SK-N-SH (cell line): ENCODE measurements at regions not wholly inside any gene's neighbourhood (a gene's known extent, or its start where the extent isn't known, plus 50 kb on each side); places are given as distances from the start of the nearest gene placed in this dataset.

Source experiments
- CTCF ChIA-PET: fragments of 300-600, 350-600 bp; formaldehyde crosslinking; extraction: SDS; loops from one replicate; lab custom pipeline; 2021; lab: Yijun Ruan, JAX
- POLR2A ChIA-PET: fragments of 350-600 bp; sonication (Branson Sonifier 250); formaldehyde crosslinking; extraction: SDS; loops from one replicate; lab custom pipeline; 2020; ENCODE audit warnings: antibody characterized with exemption, inconsistent platforms; lab: Yijun Ruan, JAX
- DNase-seq: peaks from one replicate; pipeline ENCODE4 v3.0.0; 2012
- H2AFZ ChIP-seq: fragments of 200-600 bp; sonication (generic); 2 replicates; pipeline ENCODE4 v1.8.1; 2016; ENCODE audit warnings: antibody characterized with exemption, mild to moderate bottlenecking, low read depth
- H3F3A ChIP-seq: fragments of 200-600 bp; sonication (generic); replicated peaks from 2 replicates; pipeline ENCODE3; 2016; ENCODE audit warnings: antibody characterized with exemption, mild to moderate bottlenecking; ENCODE audit not compliant: insufficient read depth
- H3K27ac ChIP-seq, 2 experiments: fragments of 200-500 bp in 1 of 2; fragments of 200-600 bp in 1 of 2; sonication (Bioruptor generic) in 1 of 2; sonication (generic), shearing (Covaris generic) in 1 of 2; 2 replicates each; pipeline versions ENCODE4 v1.5.1 to v1.6.1; 2014 to 2016; ENCODE audit warnings: low read depth in 2 of 2, inconsistent platforms in 1 of 2, low read length in 1 of 2, mild to moderate bottlenecking in 1 of 2, mixed read lengths in 1 of 2
- H3K27me3 ChIP-seq: fragments of 200-600 bp; sonication (generic), shearing (Covaris generic); 2 replicates; pipeline ENCODE4 v1.6.1; 2016; ENCODE audit warnings: mixed run types; ENCODE audit not compliant: insufficient read depth
- H3K36me3 ChIP-seq, 2 experiments: fragments of 200-500 bp in 1 of 2; fragments of 200-600 bp in 1 of 2; sonication (Bioruptor generic) in 1 of 2; sonication (generic) in 1 of 2; replicated peaks in 1 of 2; 2 replicates each; pipeline versions ENCODE3 to v1.5.1; 2014 to 2016; ENCODE audit warnings: low read length in 1 of 2, mild to moderate bottlenecking in 1 of 2; ENCODE audit not compliant: insufficient read depth in 2 of 2, control insufficient read depth in 1 of 2
- H3K4me1 ChIP-seq, 2 experiments: fragments of 200-500 bp in 1 of 2; fragments of 200-600 bp in 1 of 2; sonication (Bioruptor generic) in 1 of 2; sonication (generic), shearing (Covaris generic) in 1 of 2; 2 replicates each; pipeline versions ENCODE4 v1.5.1 to v1.6.1; 2014 to 2016; ENCODE audit warnings: low read depth in 1 of 2, low read length in 1 of 2, mixed run types in 1 of 2; ENCODE audit not compliant: insufficient read depth in 2 of 2, control insufficient read depth in 1 of 2
- H3K4me2 ChIP-seq: fragments of 200-600 bp; sonication (generic), shearing (Covaris generic); 2 replicates; pipeline ENCODE4 v1.6.1; 2017; ENCODE audit warnings: mixed run types
- H3K4me3 ChIP-seq, 2 experiments: fragments of 200-500 bp in 1 of 2; fragments of 200-600 bp in 1 of 2; sonication (Bioruptor generic) in 1 of 2; sonication (generic), shearing (Covaris generic) in 1 of 2; 2 replicates each; pipeline versions ENCODE4 v1.5.1 to v1.8.1; 2014 to 2016; ENCODE audit warnings: low read depth in 2 of 2, inconsistent platforms in 1 of 2, low read length in 1 of 2, mild to moderate bottlenecking in 1 of 2, mixed read lengths in 1 of 2, moderate library complexity in 1 of 2
- H3K79me2 ChIP-seq: fragments of 200-600 bp; sonication (generic); 2 replicates; pipeline ENCODE4 v1.8.1; 2017; ENCODE audit warnings: mild to moderate bottlenecking; ENCODE audit not compliant: insufficient read depth
- H3K9ac ChIP-seq: fragments of 200-600 bp; sonication (generic); 2 replicates; pipeline ENCODE4 v1.6.1; 2017; ENCODE audit warnings: mixed run types
- H3K9me2 ChIP-seq: fragments of 200-600 bp; sonication (generic); 2 replicates; pipeline ENCODE4 v1.6.1; 2017; ENCODE audit warnings: mixed run types
- H3K9me3 ChIP-seq: fragments of 200-600 bp; sonication (generic); 2 replicates; pipeline ENCODE4 v1.6.1; 2017; ENCODE audit warnings: mixed run types, mild to moderate bottlenecking, moderate library complexity
- H4K20me1 ChIP-seq: fragments of 200-600 bp; sonication (generic); 2 replicates; pipeline ENCODE4 v1.6.1; 2017; ENCODE audit warnings: mild to moderate bottlenecking, mixed run types; ENCODE audit not compliant: insufficient read depth
- CHD2 ChIP-seq: fragments of 150-350 bp; IDR thresholded peaks from 2 replicates; pipeline ENCODE4 v1.6.1; 2018; ENCODE audit warnings: low read length; ENCODE audit not compliant: partially characterized antibody
- CTCF ChIP-seq: fragments of 200-600 bp; sonication (generic); IDR thresholded peaks from 2 replicates; pipeline ENCODE4 v1.6.1; 2017; ENCODE audit warnings: antibody characterized with exemption, mild to moderate bottlenecking, moderate library complexity
- ELF1 ChIP-seq: IDR thresholded peaks from 2 replicates; pipeline ENCODE4 v1.4.0; 2012
- EP300 ChIP-seq, 2 experiments: IDR thresholded peaks; 2 replicates each; pipeline versions ENCODE4 v1.4.0 to v1.6.1; 2012; ENCODE audit warnings: borderline replicate concordance in 1 of 2, low read depth in 1 of 2, low read length in 1 of 2
- FOSL2 ChIP-seq: IDR thresholded peaks from 2 replicates; pipeline ENCODE4 v1.4.0; 2012; ENCODE audit warnings: low read depth, mild to moderate bottlenecking, moderate library complexity, borderline replicate concordance
- FOXM1 ChIP-seq: IDR thresholded peaks from 2 replicates; pipeline ENCODE4 v1.4.0; 2012; ENCODE audit warnings: low read depth, mild to moderate bottlenecking
- GABPA ChIP-seq: IDR thresholded peaks from 2 replicates; pipeline ENCODE4 v1.4.0; 2012; ENCODE audit warnings: low read depth, mild to moderate bottlenecking
- MAX ChIP-seq: IDR thresholded peaks from 2 replicates; pipeline ENCODE4 v1.4.0; 2012; ENCODE audit warnings: low read depth
- MEF2A ChIP-seq: IDR thresholded peaks from 2 replicates; pipeline ENCODE4 v1.4.0; 2012; ENCODE audit warnings: low read depth, borderline replicate concordance
- NRF1 ChIP-seq: IDR thresholded peaks from 2 replicates; pipeline ENCODE4 v1.6.1; 2012; ENCODE audit warnings: low read depth, mild to moderate bottlenecking, low read length
- PBX3 ChIP-seq: IDR thresholded peaks from 2 replicates; pipeline ENCODE4; 2012
- REST ChIP-seq: IDR thresholded peaks from 2 replicates; pipeline ENCODE4 v1.6.1; 2012; ENCODE audit warnings: mild to moderate bottlenecking, low read depth, low read length, moderate library complexity
- RFX5 ChIP-seq: IDR thresholded peaks from 2 replicates; pipeline ENCODE4 v1.6.1; 2012; ENCODE audit warnings: mild to moderate bottlenecking, improper control_type of control experiment, low read length
- RXRA ChIP-seq: IDR thresholded peaks from 2 replicates; pipeline ENCODE4 v1.4.0; 2012; ENCODE audit warnings: low read depth, mild to moderate bottlenecking, borderline replicate concordance
- SIN3A ChIP-seq: IDR thresholded peaks from 2 replicates; pipeline ENCODE4 v1.6.1; 2012; ENCODE audit warnings: low read depth, mild to moderate bottlenecking, low read length, moderate library complexity, borderline replicate concordance
- TAF1 ChIP-seq: IDR thresholded peaks from 2 replicates; pipeline ENCODE4 v1.6.1; 2012; ENCODE audit warnings: low read depth, mild to moderate bottlenecking, low read length, moderate library complexity, borderline replicate concordance
- USF1 ChIP-seq: IDR thresholded peaks from 2 replicates; pipeline ENCODE4 v1.4.0; 2012; ENCODE audit warnings: low read depth, borderline replicate concordance
- YY1 ChIP-seq: IDR thresholded peaks from 2 replicates; pipeline ENCODE4 v1.4.0; 2012; ENCODE audit warnings: low read depth, mild to moderate bottlenecking
- ZBTB33 ChIP-seq: IDR thresholded peaks from 2 replicates; pipeline ENCODE4 v1.4.0; 2012; ENCODE audit warnings: low read depth, borderline replicate concordance
- WGBS: methylation state at CpG from one replicate; pipeline ENCODE4 v1.1.6; 2017; ENCODE audit warnings: low lambda C conversion rate; 5-methylcytosine and 5-hydroxymethylcytosine counted together

GRCh38 chr5:155239803-155240202, 226.2 kb downstream of the KIF4B start:
- H3K79me2 ChIP-seq = no peaks in the 10 kb centered on the region
- TF ChIP-seq MAX (no peak), FOXM1 (no peak), PBX3 (no peak), EP300 (IDR thresholded peaks at IDR 0.05; ENCODE audit: borderline replicate concordance in 1 of 2, low read depth in 1 of 2, low read length in 1 of 2) (no peak), RFX5 (no peak), CHD2 (no peak), REST (no peak), USF1 (no peak), ZBTB33 (no peak), CTCF (no peak), YY1 (no peak), MEF2A (no peak), RXRA (no peak), SIN3A (no peak), GABPA (no peak), NRF1 (no peak), FOSL2 (no peak), ELF1 (no peak), TAF1 (no peak)

More at GRCh38 chr5:155239803-155240202, 226.2 kb downstream of the KIF4B start:
- H3K27ac ChIP-seq = no peak overlapping the region
- H3K36me3 ChIP-seq = no peaks in the 10 kb centered on the region
- no peaks in the 10 kb centered on the region for H3F3A ChIP-seq
- DNase-seq = no peak
- 5% methylated on average over 2 of the region's 2 CpGs for WGBS
- H3K4me2 ChIP-seq = no peak overlapping the region
- H3K4me1 ChIP-seq = no peaks in the 10 kb centered on the region
- no peaks in the 10 kb centered on the region for H3K9me3 ChIP-seq
- POLR2A ChIA-PET = no interaction called here
- CTCF ChIA-PET = no interaction called here
- no peak overlapping the region for H2AFZ ChIP-seq
- no peak overlapping the region for H3K4me3 ChIP-seq
- no peak overlapping the region for H3K9ac ChIP-seq
- H3K27me3 ChIP-seq = no peaks in the 10 kb centered on the region
- no peaks in the 10 kb centered on the region for H4K20me1 ChIP-seq
- no peaks in the 10 kb centered on the region for H3K9me2 ChIP-seq
